ENCODE measurements at regions not wholly inside any gene's neighbourhood (a gene's known extent, or its start where the extent isn't known, plus 50 kb on each side); places are given as distances from the start of the nearest gene placed in this dataset.

DNA sequence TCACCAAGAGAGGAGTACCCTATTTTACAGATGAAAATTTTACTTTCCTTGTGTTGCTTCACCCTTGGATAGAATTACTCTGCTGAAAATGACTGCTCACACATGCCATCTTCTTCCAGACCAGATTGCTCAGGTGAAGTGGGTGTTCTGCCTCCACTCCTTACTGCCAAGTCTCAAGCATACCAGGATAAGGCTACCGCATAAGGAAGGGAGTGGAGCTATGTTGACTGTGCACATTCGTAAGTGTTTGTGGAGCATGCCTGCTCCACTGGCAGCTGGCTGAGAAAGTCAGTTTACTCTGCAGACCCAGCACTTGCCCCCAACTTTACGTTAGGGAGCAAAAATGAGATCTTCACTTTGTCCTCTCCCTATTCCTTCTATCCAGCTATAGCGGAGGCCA is 405.0 kb upstream of the DDX18 start:
- no peak for TF ChIP-seq CTCF (IDR thresholded peaks at IDR 0.05)
- no peak for TF ChIP-seq POLR2A (IDR thresholded peaks at IDR 0.05)

Data from Peyer's patch (tissue), 4 donors.